Left ventricle myocardium superior (tissue), 1 donor: ENCODE measurements at regions not wholly inside any gene's neighbourhood (a gene's known extent, or its start where the extent isn't known, plus 50 kb on each side); places are given as distances from the start of the nearest gene placed in this dataset.

Experiments
- ATAC-seq: fragments of 200-7000 bp; cut with Tn5 transposase; one replicate; pipeline ENCODE4 v1.9.1; 2020; ENCODE audit warnings: mild to moderate bottlenecking, moderate library complexity
- DNase-seq: peaks from one replicate; pipeline ENCODE4 v3.0.0-alpha.2; 2020
- intact Hi-C: fragments of 100-400 bp; cut with micrococcal nuclease; formaldehyde crosslinking; loops from one replicate; pipeline ENCODE4 v1.11.0; 2022
- donor health status: DM: no; HTN: yes; CAD: no; lungs with severe emphysema.

GRCh38 chr7:110557-111232 is 81.7 kb upstream of the FAM20C start:
- no peak for ATAC-seq
- intact Hi-C loops, result no loop called here
- no peak for DNase-seq

GRCh38 chr7:111591-111990 is 80.8 kb upstream of the FAM20C start:
- DNase-seq (no peak), ATAC-seq (no peak)

GRCh38 chr7:112881-113280 is 79.5 kb upstream of the FAM20C start:
- ATAC-seq, result no peak
- DNase-seq, result no peak
- intact Hi-C loops, result no loop called here

More at GRCh38 chr7:111591-111990, 80.8 kb upstream of the FAM20C start:
- intact Hi-C loops, result no loop called here

- DNase-seq, result no peak
- ATAC-seq, result peak; percentile 50
- intact Hi-C loops, result no loop called here
These were observed 77.0 kb upstream of the FAM20C start for GRCh38 chr7:115274-115911.

DNA sequence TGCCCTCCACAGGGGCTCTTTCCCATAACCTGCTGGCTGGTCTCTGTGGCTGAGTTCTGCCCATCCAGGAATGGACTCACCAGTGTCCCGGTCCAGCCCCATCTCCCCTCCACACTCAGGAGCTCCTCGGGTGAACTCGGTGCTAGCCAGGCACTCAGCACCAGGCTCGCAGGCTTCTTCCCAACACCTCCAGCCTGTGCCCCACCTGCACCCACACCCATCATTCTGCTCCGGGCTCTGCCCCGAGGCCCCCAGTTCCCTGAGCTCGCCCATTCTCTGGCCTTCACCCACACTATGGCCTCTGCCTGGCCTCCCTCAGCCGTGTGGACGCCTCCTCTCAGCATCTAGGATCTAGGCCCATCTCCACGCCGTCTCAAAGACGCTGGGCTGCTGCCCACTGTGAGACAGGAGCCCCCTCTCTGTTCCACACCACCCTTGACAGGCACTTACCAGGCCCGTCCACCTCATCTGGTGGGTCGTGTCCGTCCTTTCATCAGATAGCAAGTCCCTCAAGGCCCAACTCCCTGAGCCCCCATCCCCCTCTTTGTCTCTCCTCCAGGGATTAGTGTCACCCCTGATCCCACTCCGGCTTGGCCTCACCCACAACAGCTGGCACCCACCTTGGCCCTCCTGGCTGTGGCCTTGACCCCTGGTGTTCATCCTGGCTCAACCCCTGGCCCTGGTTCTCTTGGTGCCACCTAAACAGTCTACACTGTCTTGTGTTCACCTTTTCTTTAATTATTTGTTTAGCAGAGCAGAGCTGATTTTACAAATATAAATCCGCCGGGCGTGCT is 76.0 kb upstream of the FAM20C start:
- intact Hi-C loops, result no loop called here
- DNase-seq, result no peak
- no peak for ATAC-seq

DNA sequence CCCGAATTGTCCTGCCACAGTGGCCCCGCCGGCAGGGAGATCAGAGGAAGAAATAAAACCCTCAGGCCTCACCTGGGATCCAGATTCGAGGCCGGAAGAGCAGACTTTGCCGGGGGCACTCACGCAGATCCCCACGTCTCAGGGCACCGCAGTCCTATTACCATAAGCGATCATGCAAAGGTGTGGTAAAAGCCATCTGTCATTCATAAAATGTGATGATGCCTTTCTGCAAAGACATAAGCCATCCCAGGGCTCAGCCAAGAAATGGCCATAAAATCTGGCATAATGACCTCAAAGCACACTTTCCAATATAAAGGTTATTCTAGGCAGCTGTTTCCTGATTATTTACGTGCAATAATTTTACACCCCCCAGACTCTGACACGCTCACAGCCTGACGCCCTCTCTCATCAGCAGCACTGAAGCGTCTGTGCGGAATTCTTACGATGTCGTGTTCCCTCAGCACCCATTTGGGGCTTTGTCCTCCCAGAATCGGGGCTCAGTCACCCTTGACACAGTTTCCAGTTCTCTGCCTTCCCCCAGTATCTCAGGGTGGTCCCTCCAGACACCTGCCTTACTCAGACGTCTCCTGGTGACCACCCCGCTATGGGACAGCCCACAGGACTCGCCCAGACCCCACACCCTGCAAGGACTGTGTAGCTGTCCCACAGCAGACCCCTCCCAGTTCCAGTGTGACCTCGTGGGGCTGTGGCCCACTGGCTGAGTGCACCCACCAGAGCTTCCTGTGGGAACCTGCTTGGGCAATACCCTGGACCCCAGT is 74.3 kb upstream of the FAM20C start:
- no peak for DNase-seq
- intact Hi-C loops, result no loop called here
- ATAC-seq, result no peak

- intact Hi-C loops, result no loop called here
- ATAC-seq (peak; percentile 9), DNase-seq (no peak)
These were observed 73.6 kb upstream of the FAM20C start for GRCh38 chr7:118615-119391.

- DNase-seq (peak; percentile 67), ATAC-seq (peak; percentile 77)
- intact Hi-C loops, result no loop called here
These were observed 72.8 kb upstream of the FAM20C start for GRCh38 chr7:119392-120163.

DNA sequence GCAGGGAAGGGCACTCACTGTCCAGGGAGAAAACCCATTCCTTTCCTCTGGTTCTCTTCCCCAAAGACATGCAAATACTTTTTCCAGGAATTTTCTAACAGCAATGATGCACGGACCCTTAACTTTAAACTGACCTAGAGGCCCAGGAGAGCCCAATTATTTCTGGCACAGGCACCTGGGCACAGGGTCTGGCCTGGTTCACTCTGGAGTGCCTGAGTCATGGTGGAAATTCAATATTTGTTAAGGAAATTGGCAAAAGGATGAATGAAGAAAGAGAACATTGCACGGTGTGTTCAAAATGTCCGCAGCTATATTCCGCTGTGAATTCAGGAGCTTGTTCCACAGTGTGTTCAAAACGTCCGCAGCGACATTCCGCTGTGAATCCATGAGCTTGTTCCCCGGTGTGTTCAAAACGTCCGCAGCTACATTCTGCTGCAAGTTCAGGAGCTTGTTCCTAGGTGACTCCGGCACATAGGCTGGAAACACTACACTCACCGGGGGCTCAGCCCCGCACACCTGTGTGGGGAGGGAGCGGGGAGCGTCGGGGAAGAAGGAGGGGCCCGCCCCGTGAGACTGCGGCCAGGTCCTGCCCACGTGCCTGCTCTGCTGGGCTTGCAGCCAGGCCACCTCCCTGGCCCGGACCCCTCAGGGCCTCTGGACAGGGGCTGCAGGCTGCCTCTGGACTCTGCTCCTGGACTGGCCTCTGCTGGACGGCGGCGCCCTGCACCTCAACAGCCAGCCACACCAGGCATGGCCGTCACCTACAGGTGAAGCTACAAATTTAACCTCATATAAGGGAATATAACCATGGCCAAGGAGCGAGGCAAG is 72.0 kb upstream of the FAM20C start:
- ATAC-seq (no peak), DNase-seq (no peak)
- intact Hi-C loops, result no loop called here

DNA sequence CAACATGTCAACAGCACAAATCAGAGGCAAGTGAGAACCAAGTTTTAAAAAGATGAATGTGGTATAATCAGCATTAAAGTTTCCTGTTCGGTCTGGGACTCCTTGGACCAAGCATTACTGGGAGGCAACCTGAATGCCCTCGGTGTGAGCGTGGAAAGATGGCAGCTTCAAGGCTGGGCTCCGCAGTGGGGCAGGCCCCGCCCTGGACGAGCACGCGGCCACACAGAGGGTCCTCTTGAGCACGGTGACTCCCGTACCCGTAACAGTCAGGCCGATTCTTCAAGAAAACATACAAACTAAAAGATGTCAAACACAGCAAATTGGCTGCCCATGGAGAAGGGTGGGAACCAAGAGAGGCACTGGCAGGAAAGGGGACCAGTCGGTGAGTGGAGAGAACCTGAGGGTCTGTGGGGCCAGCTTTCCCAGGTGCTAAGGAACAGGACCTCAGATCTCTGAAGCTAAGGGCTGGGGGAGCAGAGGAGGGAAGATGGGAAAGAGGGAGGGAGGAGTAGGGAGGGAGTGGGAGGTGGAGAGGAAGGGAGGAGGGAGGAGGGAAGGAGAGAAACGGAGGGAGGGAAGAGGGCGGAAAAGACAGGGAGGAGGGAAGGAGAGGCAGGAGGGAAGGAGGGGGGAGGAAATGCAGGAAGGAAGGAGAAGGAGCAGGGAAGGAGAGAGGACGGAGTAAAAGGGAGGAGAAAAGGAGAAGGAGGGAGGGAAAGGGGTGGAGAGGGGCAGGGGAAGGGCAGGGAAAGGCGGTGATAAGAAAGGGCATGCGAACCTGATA is 71.2 kb upstream of the FAM20C start:
- DNase-seq, result no peak
- ATAC-seq, result peak; percentile 15
- intact Hi-C loops, result no loop called here

- ATAC-seq (no peak), DNase-seq (peak; percentile 23)
- intact Hi-C loops, result no loop called here
These were observed 69.1 kb upstream of the FAM20C start for GRCh38 chr7:123237-123636.

GRCh38 chr7:124130-124949 is 68.0 kb upstream of the FAM20C start:
- DNase-seq, result peak; percentile 52
- peak; percentile 17 for ATAC-seq
- intact Hi-C loops, result no loop called here

DNA sequence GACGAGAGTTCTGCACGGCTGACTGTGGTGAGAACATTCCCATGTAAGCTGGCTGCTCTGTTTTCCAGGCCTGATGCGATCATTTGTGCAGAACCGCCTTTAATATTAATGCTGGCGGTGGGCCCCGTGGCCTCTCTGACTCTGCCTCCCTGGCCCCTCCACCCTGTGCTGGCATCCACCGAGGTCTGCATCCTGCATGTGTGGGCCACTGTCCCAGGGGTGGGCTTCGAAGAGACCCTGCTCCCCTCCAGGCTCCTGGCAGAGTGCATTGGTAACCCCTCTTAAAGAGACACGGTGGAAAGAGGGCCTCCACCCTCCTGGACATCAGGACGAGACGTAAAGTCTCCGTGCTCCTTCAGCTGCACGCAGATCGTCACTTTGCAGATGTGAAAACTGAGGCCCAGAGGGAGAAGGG is 67.3 kb upstream of the FAM20C start:
- DNase-seq, result no peak
- no peak for ATAC-seq
- intact Hi-C loops, result no loop called here

GRCh38 chr7:125661-126060 is 66.7 kb upstream of the FAM20C start:
- DNase-seq (no peak), ATAC-seq (no peak)
- intact Hi-C loops, result no loop called here

DNA sequence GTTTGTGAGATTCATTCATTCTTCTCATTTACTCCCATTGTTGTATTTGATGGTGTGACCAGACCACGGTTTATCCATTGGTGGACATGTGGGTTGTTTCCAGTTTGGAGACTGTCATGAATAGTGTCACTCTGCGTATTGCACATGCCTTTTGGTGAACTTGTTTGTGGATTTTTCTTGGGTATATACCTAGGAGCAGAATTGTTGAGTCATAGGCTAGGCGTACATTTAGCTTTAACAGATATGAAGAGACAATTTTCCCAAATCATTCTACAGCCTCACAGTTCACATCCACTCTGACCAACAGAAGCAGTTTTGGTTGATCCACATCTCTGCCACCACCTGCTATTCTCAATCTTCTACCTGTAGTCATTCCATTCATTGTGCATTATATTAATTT is 66.0 kb upstream of the FAM20C start:
- no peak for DNase-seq
- no peak for ATAC-seq
- intact Hi-C loops, result no loop called here

DNA sequence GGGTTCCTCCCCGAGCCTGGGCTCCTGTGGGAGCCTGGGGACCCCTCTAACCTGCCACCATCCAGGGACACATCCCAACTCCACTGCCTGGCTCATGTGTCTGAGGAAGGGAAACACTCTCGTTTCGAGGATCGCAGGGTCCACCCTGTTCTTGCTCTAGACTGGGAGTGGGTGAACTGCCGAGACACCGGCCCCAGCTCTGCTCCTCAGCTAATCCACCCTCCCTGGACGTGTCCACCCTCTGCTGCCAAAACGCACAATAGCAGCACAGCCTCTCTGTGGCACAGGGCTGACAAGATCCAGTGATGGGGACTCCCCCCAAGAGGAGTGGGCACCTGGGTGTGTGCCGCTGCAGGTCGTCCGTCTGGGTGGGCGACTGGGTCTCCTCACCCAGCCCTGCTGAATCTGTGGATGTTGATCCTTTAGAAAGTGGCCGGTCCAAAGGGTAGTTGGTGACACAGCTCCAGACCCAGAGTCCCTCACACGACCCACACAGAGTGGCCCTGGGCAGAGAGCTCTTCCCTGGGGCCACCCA is 65.2 kb upstream of the FAM20C start:
- no peak for ATAC-seq
- intact Hi-C loops, result no loop called here
- no peak for DNase-seq
